OCI-LY7 (cell line): ENCODE measurements at regions not wholly inside any gene's neighbourhood (a gene's known extent, or its start where the extent isn't known, plus 50 kb on each side); places are given as distances from the start of the nearest gene placed in this dataset.

Experiments
- CTCF ChIP-seq: fragments of 200-600 bp; sonication (generic); conservative IDR thresholded peaks from 2 replicates; pipeline ENCODE4 v1.5.1; 2014; ENCODE audit warnings: mild to moderate bottlenecking, antibody characterized with exemption, low read length, moderate library complexity, mixed read lengths
- EZH2phosphoT487 ChIP-seq: fragments of 200-600 bp; sonication (generic); IDR thresholded peaks from 2 replicates; pipeline ENCODE4 v1.6.1; 2018; ENCODE audit warnings: low read depth, borderline replicate concordance, mild to moderate bottlenecking, mixed run types, antibody characterized with exemption, low read length, moderate library complexity, mixed read lengths

DNA sequence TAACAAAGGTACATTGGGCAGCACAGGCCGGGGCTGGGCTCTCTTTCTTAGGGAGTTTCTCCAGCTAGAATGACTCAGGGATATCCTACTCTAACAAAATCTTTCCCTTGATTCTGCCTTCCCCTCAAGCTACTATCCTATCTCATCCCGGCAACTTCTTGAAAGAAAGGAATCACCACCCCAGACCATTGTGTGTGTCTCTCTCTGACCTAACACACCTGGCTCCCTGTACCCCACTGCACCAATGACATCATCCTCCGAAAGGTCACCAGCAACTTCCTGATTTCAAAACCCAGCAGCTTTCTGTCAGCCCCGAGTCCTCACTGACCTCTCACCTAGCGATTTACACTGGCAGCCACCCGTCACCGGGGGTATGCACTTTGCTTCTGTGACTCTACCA is 72.1 kb upstream of the MAP4K4 start:
- TF ChIP-seq CTCF, result no peak
- TF ChIP-seq EZH2phosphoT487, result no peak
